Amniotic stem cell (primary cell): ENCODE measurements at regions not wholly inside any gene's neighbourhood (a gene's known extent, or its start where the extent isn't known, plus 50 kb on each side); places are given as distances from the start of the nearest gene placed in this dataset.

Source experiments
- DNase-seq: peaks from one replicate; lab custom pipeline; 2025; lab: John Stamatoyannopoulos, UW

DNA sequence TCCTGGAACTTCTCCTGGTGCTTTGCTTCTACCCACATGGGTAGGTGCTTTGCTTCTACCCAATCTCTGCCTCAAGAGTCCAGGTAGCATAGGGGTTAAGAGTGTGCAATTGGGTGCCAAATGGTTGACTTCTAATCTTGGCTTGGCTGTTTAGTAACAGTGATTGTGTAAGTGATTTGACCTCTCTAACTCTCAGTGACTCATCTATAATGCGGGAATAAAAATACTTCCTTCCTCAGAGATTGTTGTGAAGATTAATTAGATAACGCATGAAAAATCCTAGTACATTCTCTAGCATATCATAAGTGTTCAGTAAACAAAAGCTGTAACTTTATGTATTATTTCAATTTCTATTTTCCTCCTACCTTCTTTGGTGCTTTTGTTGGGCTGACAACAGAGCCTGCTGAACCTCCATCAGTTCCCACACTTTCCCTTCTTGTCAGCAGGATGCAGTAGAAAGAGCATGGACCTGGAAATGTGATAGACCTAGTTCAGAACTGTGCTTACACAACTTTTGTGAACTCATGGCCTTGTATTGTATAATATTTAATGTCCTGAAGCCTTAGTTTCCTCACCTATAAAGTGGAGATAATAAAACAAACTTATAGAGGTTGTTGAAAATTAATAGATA is 72.9 kb upstream of the SMIM36 start:
- DNase-seq, result no peak

DNA sequence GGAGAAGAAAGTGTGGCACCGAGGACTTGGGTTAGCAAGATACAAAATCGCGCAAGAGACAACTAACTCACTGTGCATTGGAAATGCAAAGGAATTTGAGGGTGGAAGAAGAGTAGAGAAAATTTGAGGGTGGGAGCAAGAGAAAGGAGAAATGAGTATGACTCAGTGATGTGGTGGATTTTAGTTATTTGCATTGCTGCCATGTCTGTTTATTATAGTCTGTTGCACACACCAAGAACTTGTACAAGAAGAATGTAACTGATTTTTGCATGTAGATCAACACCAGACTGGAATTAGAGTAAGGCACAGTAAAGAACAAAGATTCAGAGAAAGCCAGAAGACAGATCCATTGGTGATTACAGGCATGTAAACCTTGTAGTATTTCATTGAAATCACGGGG is 71.6 kb upstream of the SMIM36 start:
- DNase-seq, result no peak

DNA sequence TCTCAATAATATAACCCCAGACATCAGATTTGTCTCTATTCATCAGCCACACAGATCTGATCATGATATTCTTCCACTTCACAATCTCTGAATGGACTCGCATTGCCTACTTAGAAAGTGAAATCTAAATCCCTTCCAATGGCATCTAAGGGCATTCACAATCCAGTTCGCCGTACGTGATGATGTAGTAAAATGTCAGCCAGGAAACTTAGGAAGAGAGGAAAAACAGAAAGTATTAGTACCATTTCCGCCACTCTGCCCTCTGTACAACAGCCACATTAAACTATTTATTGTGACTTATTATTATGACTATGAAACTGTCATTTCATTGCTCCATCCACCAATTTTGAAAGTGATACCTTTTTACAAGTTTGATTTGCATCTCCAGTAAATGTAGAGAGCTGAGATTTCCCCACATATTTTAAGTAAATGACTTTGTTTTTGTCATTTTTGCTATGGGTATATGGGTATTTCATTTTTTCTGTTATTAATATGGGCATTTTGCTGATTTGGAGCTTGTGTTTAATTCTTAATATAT is 69.4 kb upstream of the SMIM36 start:
- no peak for DNase-seq

DNA sequence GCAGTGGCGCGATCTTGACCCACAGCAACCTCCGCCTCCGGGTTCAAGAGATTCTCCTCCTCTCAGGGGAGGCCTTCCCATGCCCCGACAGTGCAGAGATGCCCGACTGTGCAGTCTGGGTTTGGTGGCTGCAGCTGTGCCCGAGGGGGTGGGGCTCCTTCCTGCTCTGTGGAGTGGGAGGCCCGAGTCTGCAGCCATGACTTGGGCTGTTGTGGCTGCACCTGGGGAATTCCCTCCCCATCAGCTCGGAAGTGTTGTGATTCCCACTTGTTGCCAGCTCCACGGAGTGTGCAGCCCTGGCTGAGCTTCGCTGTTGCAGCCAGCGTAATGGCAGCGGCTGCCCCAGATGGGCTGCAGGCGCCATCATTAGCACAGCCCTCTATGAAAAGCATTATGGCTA is 66.4 kb upstream of the SMIM36 start:
- DNase-seq, result no peak

DNA sequence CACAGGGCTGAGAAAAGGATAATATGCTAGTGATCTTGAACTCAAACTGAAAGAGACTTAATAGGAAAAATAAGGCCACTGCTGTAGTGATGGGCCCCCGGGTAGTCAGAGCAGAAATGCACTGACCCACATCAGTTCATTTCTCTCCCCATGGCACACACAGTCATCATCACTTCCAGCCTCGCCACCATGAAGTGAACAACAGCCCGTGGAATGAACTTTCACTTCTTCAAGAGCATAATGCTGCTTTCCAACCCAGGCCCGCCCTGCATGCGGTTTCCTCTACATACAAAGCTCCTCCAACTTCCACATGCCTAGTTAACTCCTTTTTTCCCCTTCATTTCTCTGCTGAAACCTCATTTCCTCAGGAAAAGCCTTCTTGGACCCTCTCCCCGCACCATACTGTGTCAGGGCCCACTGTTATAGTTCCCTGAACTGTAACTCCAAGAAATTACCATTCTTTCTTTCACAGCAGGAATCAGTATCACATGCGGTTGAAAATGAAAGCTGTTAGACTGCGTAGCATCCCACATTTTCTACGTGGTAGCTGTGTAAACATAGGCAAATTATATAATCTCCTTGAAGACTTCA is 65.8 kb upstream of the SMIM36 start:
- peak; percentile 36 for DNase-seq

DNA sequence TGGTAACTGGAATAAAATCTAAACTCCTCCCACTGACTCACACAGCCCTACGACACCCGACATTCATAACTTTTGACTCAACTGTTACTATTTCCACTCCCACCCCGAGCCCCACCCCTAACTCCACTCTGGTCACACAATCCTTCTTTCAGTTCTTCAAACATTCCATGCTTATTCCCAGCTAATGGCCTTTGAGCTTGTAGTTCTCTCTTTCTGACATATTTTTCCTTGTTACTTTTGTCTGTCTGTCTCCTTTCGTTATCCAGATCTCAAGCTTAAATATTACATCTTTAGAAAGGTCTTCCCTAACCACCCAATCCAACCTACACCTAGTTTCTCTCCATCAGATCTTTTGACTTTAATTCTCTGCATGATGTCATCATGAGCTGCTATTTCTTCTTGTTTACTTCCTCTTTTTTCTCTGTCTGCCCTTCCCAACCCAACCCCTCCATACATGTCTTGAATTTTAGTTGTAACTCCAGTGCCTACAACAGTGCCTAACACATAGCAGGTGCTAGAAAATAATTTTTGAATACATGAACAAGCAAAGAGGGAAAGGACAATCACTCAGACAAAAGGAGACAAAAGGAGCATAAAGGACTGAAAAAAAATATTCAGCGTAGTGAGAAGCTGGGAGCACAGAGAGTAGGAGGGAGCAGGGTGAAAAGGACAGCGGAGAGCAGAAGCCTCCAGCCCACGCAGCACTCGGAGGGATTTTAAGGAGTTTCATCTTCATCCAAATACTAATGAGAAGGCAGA is 65.2 kb upstream of the SMIM36 start:
- peak; percentile 41 for DNase-seq

DNA sequence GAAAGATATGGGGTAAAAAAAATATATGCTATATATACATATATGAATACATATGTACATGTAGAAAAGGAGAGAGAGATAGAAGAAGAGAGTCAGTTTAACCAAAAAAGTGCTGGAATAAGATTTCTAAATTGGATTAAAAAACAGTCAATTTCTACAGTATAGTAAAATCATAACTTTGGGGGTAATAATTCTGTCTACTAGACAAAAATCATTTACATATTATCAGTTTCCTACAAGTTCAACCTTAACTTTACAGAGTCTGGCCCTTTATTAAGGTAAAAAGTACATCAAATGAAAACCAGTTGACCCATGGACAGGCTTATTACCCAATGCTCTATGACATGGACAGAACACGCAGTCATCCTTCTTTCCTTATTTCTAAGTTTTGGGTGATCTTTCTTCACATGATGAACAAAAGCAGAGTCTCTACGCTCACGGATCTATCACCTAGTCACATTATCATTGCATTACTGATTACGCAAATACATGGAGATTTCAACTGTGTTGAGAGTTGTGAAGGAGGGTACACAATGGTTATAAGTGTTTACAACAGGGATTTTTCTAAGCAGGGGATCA is 63.9 kb upstream of the SMIM36 start:
- DNase-seq, result no peak

DNA sequence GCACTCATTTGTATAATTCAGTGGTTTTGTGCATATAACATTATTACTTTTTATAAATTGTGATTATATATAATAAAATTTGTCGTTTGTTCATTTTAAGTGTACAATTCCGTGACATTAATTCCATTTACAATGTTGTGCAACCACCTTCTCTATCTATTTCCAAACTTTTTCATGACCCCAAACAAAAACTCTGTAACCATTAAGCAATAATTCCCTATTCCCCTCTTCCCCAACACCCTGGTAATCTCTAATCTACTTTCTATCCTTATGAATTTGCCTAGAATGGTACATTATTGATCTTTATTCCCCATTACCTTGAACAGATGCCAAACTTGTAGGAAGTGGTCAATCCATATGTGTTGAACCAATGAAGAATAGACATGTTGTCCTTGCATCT is 61.3 kb upstream of the SMIM36 start:
- no peak for DNase-seq

DNA sequence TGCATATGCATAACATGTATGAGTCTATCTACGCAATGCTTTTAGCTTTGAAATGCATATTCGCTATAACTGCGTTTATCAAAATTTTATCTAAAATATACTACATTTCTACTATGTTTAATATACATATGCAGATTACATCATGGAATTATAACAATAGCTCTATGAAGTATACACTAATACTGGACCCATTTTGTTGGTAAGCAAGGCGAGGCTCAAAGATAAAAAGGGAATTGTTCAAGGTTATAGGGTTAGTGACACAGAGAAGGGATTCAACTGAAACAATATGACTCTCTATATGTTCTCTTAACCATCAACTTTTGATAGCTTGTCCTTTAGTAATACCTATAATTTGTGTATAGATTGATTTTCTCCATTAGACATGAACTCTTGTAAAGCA is 60.9 kb upstream of the SMIM36 start:
- DNase-seq, result no peak

DNA sequence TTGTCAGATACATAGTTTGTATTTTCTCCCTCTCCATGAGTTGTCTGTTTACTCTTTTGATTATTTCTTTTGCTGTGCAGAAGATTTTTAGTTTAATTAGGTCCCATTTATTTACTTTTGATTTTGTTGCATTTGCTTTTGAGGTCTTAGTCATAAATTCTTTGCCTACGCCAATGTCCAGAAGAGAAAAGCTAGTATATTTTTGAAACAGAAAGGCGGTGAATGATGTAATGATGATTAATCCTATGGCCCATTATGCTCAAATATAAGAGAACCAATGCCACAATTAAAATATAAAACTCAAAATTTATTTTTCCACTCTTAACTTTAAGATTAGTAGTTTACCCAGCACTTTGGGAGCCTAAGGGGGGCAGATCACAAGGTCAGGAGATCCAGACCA is 59.8 kb upstream of the SMIM36 start:
- DNase-seq, result no peak

DNA sequence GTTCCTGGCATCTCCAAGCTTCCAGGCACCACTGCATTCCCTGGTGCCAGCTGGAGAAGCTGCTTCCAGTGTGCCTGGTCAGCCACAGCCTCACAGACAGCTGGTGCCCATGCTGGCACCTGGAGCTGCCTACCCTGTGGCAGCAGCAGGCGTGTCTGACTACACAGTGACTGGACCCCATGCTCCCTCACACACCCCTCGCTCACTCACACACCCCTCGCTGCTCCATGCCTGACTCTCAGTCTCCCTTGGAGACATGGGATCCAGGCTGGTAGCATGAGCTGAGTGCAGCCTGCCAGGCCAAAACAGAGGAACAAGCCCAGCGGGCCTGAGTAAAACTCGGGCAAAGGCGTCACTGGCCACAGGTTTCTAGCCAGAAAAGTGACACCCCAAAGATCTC is 59.1 kb upstream of the SMIM36 start:
- no peak for DNase-seq

DNA sequence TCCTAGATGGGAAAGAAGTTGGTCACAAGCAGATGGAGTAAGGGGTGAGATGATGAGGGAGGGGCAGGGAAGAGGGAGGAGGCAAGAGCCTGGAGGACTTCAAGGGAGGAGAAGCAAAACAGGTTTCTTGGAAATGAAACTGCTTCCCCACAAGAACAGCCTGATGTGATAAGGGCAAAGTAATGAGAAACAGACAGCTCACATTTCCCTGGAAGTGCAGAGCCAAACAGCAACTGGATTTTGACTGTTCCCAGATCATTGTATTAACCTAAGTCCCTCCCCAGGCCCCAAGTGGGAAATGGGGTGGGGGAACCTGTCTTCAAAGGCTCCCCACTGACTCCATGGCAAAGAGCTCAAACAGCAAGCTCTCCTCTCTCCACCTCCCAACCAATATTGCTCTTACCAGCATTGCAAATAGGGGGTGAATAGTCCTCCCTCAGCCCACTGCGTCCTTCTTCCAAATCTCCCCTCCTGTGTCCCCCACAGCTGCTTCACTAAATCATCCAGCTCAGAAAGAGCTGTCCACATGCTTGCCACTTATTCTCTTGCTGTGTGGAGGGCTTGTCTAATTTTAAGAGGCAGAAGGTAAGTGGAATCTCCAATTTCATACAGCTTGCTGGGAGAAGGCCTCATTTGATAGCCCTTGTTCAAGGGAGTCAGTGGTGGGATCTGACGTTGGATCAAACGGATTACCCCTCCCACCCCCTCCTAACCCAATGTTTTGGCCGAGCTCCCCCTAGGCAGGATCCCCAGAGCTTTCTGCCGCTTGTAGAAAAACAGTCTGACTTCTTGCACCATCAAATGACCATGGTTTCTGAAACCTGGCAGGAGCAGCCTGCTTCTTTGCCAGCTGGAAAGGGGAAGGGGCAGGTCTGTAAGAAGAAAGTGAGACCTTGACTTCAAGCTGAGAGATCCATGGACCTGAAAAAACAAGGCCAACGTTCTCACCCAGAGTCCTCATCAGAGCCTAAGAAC is 56.3 kb upstream of the SMIM36 start:
- DNase-seq, result no peak

DNA sequence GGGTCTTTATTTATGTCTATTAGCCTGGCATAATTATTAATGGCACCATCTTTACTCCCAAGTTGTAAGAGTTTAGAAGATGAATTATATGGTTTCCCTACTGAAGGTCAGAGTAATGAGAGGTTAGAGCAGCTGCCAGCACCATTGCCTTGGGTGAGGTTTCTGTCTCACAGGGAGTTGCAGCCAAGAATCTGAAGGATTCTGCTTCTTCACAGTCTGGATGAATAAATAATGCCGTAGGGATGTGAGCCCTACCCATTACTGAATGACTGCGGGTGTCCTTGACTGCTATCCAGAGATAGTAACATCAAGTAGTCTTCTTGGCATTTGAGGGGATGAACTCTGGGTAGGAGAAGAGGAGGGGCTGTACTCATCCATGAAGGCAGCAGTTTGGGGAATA is 52.8 kb upstream of the SMIM36 start:
- DNase-seq, result no peak

DNA sequence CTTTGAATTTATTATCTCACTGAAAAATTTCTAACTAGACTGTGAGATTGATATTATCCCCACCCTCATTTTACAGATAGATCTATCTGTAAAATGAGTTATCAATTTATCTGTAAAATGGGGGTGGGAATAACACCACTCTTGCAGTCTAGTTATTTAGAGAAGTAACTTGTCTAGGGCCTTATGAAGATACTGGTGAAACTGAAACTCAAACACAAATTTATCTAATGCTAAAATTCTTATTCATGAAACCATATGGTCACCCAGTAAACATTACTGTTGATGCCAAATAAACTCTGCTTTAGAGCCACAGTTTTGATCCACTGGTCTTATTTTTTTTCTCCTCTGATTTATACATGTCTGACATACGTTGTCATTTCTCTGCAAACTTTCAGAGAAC is 52.1 kb upstream of the SMIM36 start:
- DNase-seq, result no peak

DNA sequence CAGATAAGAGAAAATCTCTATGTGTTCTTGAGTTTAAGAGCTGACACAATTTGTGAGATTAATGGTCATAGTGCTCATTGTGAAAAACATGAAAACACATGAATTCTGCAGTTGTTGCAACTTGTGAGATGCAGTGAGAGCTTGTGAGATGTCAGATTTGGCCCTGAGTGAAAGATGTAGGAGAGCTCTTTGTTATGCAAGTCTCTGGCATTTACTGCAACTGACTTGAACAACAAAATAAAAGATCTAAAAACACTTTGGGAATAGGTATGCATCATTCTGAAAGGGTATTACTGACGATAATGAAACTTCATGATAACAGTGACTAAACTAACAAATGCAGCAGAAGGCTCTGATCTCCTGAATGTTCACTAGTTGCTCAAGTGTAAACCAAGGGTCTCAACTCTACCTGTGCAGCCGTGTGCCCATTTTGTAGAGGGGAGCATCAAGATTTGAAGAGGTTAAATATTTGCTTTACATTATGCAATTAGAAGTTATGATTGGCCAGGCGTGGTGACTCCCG is 50.8 kb upstream of the SMIM36 start:
- DNase-seq, result no peak

DNA sequence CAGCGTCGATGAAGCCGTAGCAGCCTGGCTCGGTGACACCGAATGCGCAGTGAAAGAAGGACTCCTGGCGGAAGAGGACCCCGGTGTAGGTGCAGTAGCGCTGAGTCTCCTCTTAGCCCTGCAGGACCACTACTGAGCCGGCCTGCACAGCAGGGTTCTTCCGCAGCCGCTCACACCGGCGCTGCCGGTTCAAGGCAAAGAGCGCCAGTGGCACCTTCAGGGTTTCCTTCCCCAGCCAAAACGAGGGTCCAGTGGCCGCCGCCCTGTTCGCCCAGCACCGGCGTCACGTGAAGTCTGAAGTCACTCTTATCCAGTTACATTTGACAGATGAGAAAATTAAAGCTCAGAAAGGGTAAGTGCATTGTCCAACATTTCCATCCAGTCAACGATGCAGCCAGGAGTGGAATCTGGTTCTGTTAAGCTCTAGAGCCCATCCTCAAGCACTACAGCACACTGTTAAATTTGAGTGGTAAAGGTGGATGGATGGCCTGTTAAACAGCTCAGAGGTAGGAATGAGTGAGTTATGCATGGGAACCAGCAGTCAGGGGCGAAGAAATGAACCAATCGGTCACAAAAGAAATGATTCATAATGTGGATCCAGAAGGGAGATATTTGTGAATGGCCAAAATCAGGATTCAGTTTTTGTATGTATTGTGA is 50.2 kb upstream of the SMIM36 start:
- no peak for DNase-seq
